ENCODE measurements at regions not wholly inside any gene's neighbourhood (a gene's known extent, or its start where the extent isn't known, plus 50 kb on each side); places are given as distances from the start of the nearest gene placed in this dataset.
"Not testable (repeated sequence)": the region's sequence is repeated elsewhere in the genome, so short reads cannot be mapped to it uniquely, and the experiment has no call there.

- Histone ChIP-seq H3K27ac (no peak overlapping the region), H3K9ac (no peak overlapping the region), H3K27me3 (no peaks in the 10 kb centered on the region), H3K4me3 (no peak overlapping the region), H3K4me2 (no peak overlapping the region), H3K36me3 (peaks cover 11% of the 10 kb centered on the region), H2AFZ (replicated peaks) (no peak overlapping the region), H3K79me2 (ENCODE audit: low read depth) (peaks cover 64% of the 10 kb centered on the region), H3K4me1 (no peaks in the 10 kb centered on the region), H3K9me3 (ENCODE audit: low read depth) (no peaks in the 10 kb centered on the region), H3F3A (ENCODE audit: low read depth) (no peaks in the 10 kb centered on the region), H4K20me1 (ENCODE audit: low read depth) (no peaks in the 10 kb centered on the region)
- no peak for DNase-seq (ENCODE audit: low spot score)
- no peak overlapping the region for H3K4me3 Mint-ChIP-seq
- peaks cover 78% of the 10 kb centered on the region for H3K36me3 Mint-ChIP-seq
- no peak overlapping the region for H3K27ac Mint-ChIP-seq
- H3K27me3 Mint-ChIP-seq (ENCODE audit: insufficient read depth, low read depth): no peaks in the 10 kb centered on the region
- TF ChIP-seq EZH2 (IDR thresholded peaks at IDR 0.05) (no peak), CTCF (IDR thresholded peaks at IDR 0.05) (no peak), EZH2phosphoT487 (IDR thresholded peaks at IDR 0.05) (no peak)
- H3K9me3 Mint-ChIP-seq: peaks cover 73% of the 10 kb centered on the region
- no peaks in the 10 kb centered on the region for H3K4me1 Mint-ChIP-seq
These were observed 146.1 kb upstream of the ZNF267 start for GRCh38 chr16:31727553-31727952.

GRCh38 chr16:31734265-31734664 lies 139.3 kb upstream of the ZNF267 start:
- Mint-ChIP-seq H3K36me3 (peaks cover 78% of the 10 kb centered on the region), H3K4me3 (no peak overlapping the region), H3K4me1 (no peaks in the 10 kb centered on the region), H3K27ac (no peak overlapping the region), H3K9me3 (peaks cover 78% of the 10 kb centered on the region), H3K27me3 (ENCODE audit: insufficient read depth, low read depth) (no peaks in the 10 kb centered on the region)
- Histone ChIP-seq H3K79me2 (ENCODE audit: low read depth) (peaks cover 53% of the 10 kb centered on the region), H3K4me2 (no peak overlapping the region), H3K4me3 (no peak overlapping the region), H3K36me3 (peaks cover 25% of the 10 kb centered on the region), H3K27ac (no peak overlapping the region), H3F3A (ENCODE audit: low read depth) (no peaks in the 10 kb centered on the region), H3K4me1 (no peaks in the 10 kb centered on the region), H4K20me1 (ENCODE audit: low read depth) (no peaks in the 10 kb centered on the region), H2AFZ (replicated peaks) (no peak overlapping the region), H3K27me3 (no peaks in the 10 kb centered on the region), H3K9ac (no peak overlapping the region), H3K9me3 (ENCODE audit: low read depth) (peaks cover 14% of the 10 kb centered on the region)
- no peak for DNase-seq (ENCODE audit: low spot score)
- TF ChIP-seq EZH2 (IDR thresholded peaks at IDR 0.05) (no peak), EZH2phosphoT487 (IDR thresholded peaks at IDR 0.05) (no peak), CTCF (IDR thresholded peaks at IDR 0.05) (no peak)

- not testable (repeated sequence) for H3K27ac Mint-ChIP-seq; H3K4me3 Mint-ChIP-seq; H3K4me1 Mint-ChIP-seq; H2AFZ ChIP-seq (replicated peaks); H3K9ac ChIP-seq; H3K27me3 ChIP-seq; H3K4me2 ChIP-seq; H3K4me1 ChIP-seq; H3K27ac ChIP-seq; DNase-seq (ENCODE audit: low spot score); H4K20me1 ChIP-seq (ENCODE audit: low read depth); H3K4me3 ChIP-seq; H3F3A ChIP-seq (ENCODE audit: low read depth); H3K27me3 Mint-ChIP-seq (ENCODE audit: insufficient read depth, low read depth)
- Mint-ChIP-seq H3K9me3 (peaks cover 92% of the 10 kb centered on the region), H3K36me3 (peaks cover 70% of the 10 kb centered on the region)
- Histone ChIP-seq H3K36me3 (peaks cover 23% of the 10 kb centered on the region), H3K79me2 (ENCODE audit: low read depth) (peaks cover 86% of the 10 kb centered on the region), H3K9me3 (ENCODE audit: low read depth) (peaks cover 60% of the 10 kb centered on the region)
These were observed 128.5 kb upstream of the ZNF267 start for GRCh38 chr16:31745098-31745497.

GRCh38 chr16:31745900-31746299 lies 127.7 kb upstream of the ZNF267 start:
- H3K9ac ChIP-seq: no peak overlapping the region
- H4K20me1 ChIP-seq (ENCODE audit: low read depth): no peaks in the 10 kb centered on the region
- Mint-ChIP-seq H3K36me3 (peaks cover 69% of the 10 kb centered on the region), H3K9me3 (peaks cover 90% of the 10 kb centered on the region), H3K4me1 (no peaks in the 10 kb centered on the region), H3K27ac (no peak overlapping the region), H3K4me3 (no peak overlapping the region), H3K27me3 (ENCODE audit: insufficient read depth, low read depth) (peaks cover 2% of the 10 kb centered on the region)
- H3K9me3 ChIP-seq (ENCODE audit: low read depth): peaks cover 58% of the 10 kb centered on the region
- H3F3A ChIP-seq (ENCODE audit: low read depth): no peaks in the 10 kb centered on the region
- no peak overlapping the region for H3K4me3 ChIP-seq
- H3K36me3 ChIP-seq: peaks cover 19% of the 10 kb centered on the region
- H3K27me3 ChIP-seq: no peaks in the 10 kb centered on the region
- no peak overlapping the region for H3K27ac ChIP-seq
- H2AFZ ChIP-seq (replicated peaks): no peak overlapping the region
- DNase-seq (ENCODE audit: low spot score): no peak
- H3K79me2 ChIP-seq (ENCODE audit: low read depth): peaks cover 83% of the 10 kb centered on the region
- no peak overlapping the region for H3K4me2 ChIP-seq
- H3K4me1 ChIP-seq: no peaks in the 10 kb centered on the region
- TF ChIP-seq EZH2 (IDR thresholded peaks at IDR 0.05): no peak
- TF ChIP-seq EZH2phosphoT487 (IDR thresholded peaks at IDR 0.05): no peak
- TF ChIP-seq CTCF (IDR thresholded peaks at IDR 0.05): no peak

Measured in neural progenitor cell (in vitro differentiated cells).